ENCODE measurements at regions not wholly inside any gene's neighbourhood (a gene's known extent, or its start where the extent isn't known, plus 50 kb on each side); places are given as distances from the start of the nearest gene placed in this dataset.

DNA sequence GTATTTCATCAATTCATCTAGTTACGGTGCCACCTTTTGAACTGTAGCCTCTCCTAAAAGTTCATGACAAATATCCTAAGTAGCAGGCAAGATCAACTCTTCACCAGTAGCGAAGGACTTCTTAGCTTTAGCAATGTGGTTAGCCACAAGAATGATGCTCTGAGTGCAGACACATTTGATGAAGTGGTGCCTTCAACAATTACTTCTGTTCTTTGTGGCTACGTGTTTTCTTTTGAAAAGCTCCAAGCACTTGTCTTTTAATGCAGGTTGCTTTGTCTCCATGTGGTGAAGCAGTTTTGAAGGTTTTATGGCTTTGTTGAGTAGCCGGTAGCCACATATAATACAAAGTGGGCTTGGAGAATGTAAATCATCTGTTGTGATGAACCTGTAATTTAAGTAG is 194.7 kb downstream of the B3GLCT start:
- H3K18ac ChIP-seq (ENCODE audit: extremely low read depth, low read length), result no peak overlapping the region
- no peak overlapping the region for H3K14ac ChIP-seq (ENCODE audit: insufficient read length)
- H4K20me1 ChIP-seq (replicated peaks in 1 of 2; ENCODE audit: control insufficient read depth in 1 of 2, insufficient read depth in 2 of 2, low read length in 2 of 2), result no peaks in the 10 kb centered on the region
- no peak overlapping the region for H4K91ac ChIP-seq (replicated peaks; ENCODE audit: insufficient read length, low read length)
- DNase-seq (ENCODE audit: low read depth in 1 of 2, low spot score in 2 of 2) (no peak), FAIRE-seq (no peak)
- no peak overlapping the region for H4K8ac ChIP-seq (ENCODE audit: extremely low read depth, insufficient read depth, low read length)
- no peak overlapping the region for H3K27ac ChIP-seq (ENCODE audit: low read depth, low read length)
- no peaks in the 10 kb centered on the region for H3K27me3 ChIP-seq (replicated peaks in 1 of 4; ENCODE audit: control insufficient read depth in 3 of 4, extremely low read depth in 1 of 4, insufficient read depth in 3 of 4, low read length in 3 of 4)
- no peaks in the 10 kb centered on the region for H3K79me2 ChIP-seq (ENCODE audit: control insufficient read depth in 1 of 2, insufficient read depth in 2 of 2, low read length in 2 of 2)
- CTCF ChIA-PET (ENCODE audit: partially characterized antibody), result interaction anchor here (0.5 kb wide), 1 partner anchor 991 kb away, joined by 3 read pairs; no protein-coding TSS in a partner anchor
- H3K4me2 ChIP-seq (ENCODE audit: insufficient read depth in 1 of 2, low read depth in 2 of 2, low read length in 2 of 2), result no peak overlapping the region
- H2BK15ac ChIP-seq (ENCODE audit: low read length), result no peak overlapping the region
- no peak overlapping the region for H2BK120ac ChIP-seq (replicated peaks; ENCODE audit: low read depth, low read length)
- no peak overlapping the region for H2BK20ac ChIP-seq (ENCODE audit: low read length)
- H2AFZ ChIP-seq (ENCODE audit: low read length), result no peak overlapping the region
- no peak overlapping the region for H3K56ac ChIP-seq (replicated peaks; ENCODE audit: insufficient read length, low read depth, low read length)
- no peaks in the 10 kb centered on the region for H3K4me1 ChIP-seq (replicated peaks in 1 of 4; ENCODE audit: control insufficient read depth in 3 of 4, insufficient read depth in 4 of 4, low read length in 3 of 4)
- H2BK5ac ChIP-seq (ENCODE audit: low read depth, low read length), result no peak overlapping the region
- POLR2A ChIA-PET (ENCODE audit: partially characterized antibody), result no interaction called here
- no peaks in the 10 kb centered on the region for H3K36me3 ChIP-seq (ENCODE audit: control insufficient read depth in 2 of 4, insufficient read depth in 4 of 4, low read length in 3 of 4)
- H4K5ac ChIP-seq (ENCODE audit: insufficient read length, low read depth, low read length), result no peak overlapping the region
- H2BK12ac ChIP-seq (ENCODE audit: low read depth, low read length), result no peak overlapping the region
- H3K23ac ChIP-seq (ENCODE audit: insufficient read length), result no peak overlapping the region
- H3K9ac ChIP-seq (replicated peaks in 1 of 4; ENCODE audit: extremely low read depth in 1 of 4, low read depth in 3 of 4, low read length in 3 of 4), result no peak overlapping the region
- H3K23me2 ChIP-seq (ENCODE audit: low read depth, low read length), result no peaks in the 10 kb centered on the region
- no peak overlapping the region for H3K4ac ChIP-seq (replicated peaks; ENCODE audit: insufficient read length, low read depth, low read length)
- 95% methylated on average over 4 of the region's 4 CpGs; no CpG with 5 or more reads in 1 of the 2 experiments for WGBS, 2 experiments (ENCODE audit: extremely low coverage in 1 of 2, insufficient coverage in 1 of 2, insufficient read length in 1 of 2, insufficient replicate concordance in 2 of 2, low coverage in 1 of 2, low lambda C conversion rate in 2 of 2, missing lambda C conversion rate in 1 of 2)
- no peaks in the 10 kb centered on the region for H3K79me1 ChIP-seq (ENCODE audit: low read depth, low read length)
- no peak overlapping the region for H2AK5ac ChIP-seq (ENCODE audit: low read depth, low read length)
- H3K9me3 ChIP-seq (ENCODE audit: insufficient read depth in 2 of 2, low read depth in 1 of 2, low read length in 1 of 2), result 0 out of 4 replicates have a peak, but pooled peaks cover 0 to 3% of the 10 kb centered on the region in 2 experiments
- H3K4me3 ChIP-seq (ENCODE audit: extremely low read depth in 1 of 4, insufficient read depth in 2 of 4, low read depth in 3 of 4, low read length in 4 of 4), result no peak overlapping the region
- TF ChIP-seq ASH2L (IDR thresholded peaks at IDR 0.05; ENCODE audit: low read length) (no peak), PHF8 (conservative IDR thresholded peaks at IDR 0.05; ENCODE audit: low read depth, low read length) (no peak), GABPA (IDR thresholded peaks at IDR 0.05; ENCODE audit: borderline replicate concordance, insufficient read depth, low read length) (no peak), CHD1 (IDR thresholded peaks at IDR 0.05; ENCODE audit: low read depth, low read length) (no peak), SIX5 (IDR thresholded peaks at IDR 0.05; ENCODE audit: low read depth, low read length) (no peak), KDM1A (IDR thresholded peaks at IDR 0.05; ENCODE audit: borderline replicate concordance, low read length) (no peak), BCL11A (IDR thresholded peaks at IDR 0.05; ENCODE audit: low read depth in 2 of 2, low read length in 2 of 2) (no peak), TCF12 (IDR thresholded peaks at IDR 0.05; ENCODE audit: low read depth, low read length) (no peak), POLR2A (IDR thresholded peaks at IDR 0.05; ENCODE audit: control extremely low read depth in 1 of 2, low read depth in 2 of 2, low read length in 2 of 2) (no peak), SRF (IDR thresholded peaks at IDR 0.05; ENCODE audit: low read depth, low read length) (no peak), SP4 (IDR thresholded peaks at IDR 0.05; ENCODE audit: low read length) (no peak), HDAC2 (IDR thresholded peaks at IDR 0.05; ENCODE audit: borderline replicate concordance in 1 of 2, low read depth in 2 of 2, low read length in 2 of 2) (no peak), BACH1 (IDR thresholded peaks at IDR 0.05; ENCODE audit: low read length) (no peak), SIRT6 (IDR thresholded peaks at IDR 0.05; ENCODE audit: low read length) (no peak), KDM4A (IDR thresholded peaks at IDR 0.05; ENCODE audit: low read depth, low read length, severe bottlenecking) (no peak), MAX (IDR thresholded peaks at IDR 0.05) (no peak), SP1 (IDR thresholded peaks at IDR 0.05; ENCODE audit: low read depth, low read length) (no peak)
